GM18870 (cell line): ENCODE measurements at regions not wholly inside any gene's neighbourhood (a gene's known extent, or its start where the extent isn't known, plus 50 kb on each side); places are given as distances from the start of the nearest gene placed in this dataset.

Experiments used
- ATAC-seq: cut with Tn5 transposase; IDR thresholded peaks from one replicate; pipeline ENCODE4 v1.9.1; 2021; ENCODE audit warnings: moderate library complexity; ENCODE audit not compliant: unreplicated experiment

GRCh38 chr4:137212601-137213000 lies 319.7 kb downstream of the PCDH18 start:
- ATAC-seq = no peak

DNA sequence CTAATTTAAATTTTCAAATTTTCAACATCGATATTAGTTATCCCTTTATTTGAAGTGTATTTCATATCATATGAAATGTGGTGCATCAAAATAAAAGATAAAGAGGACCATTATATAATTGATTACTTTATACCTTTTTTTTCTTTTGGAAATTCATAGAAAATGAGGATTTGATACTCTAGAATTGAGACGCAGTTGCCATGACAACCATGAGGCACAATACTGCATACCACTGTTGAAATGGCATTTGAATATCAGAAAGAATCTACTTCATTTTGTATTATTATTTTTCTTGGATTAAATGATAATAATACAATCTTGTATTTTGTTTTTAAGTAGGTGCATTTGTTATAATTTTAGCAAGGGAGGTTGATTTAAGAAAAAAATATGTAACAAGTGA lies 323.1 kb downstream of the PCDH18 start:
- no peak for ATAC-seq

GRCh38 chr4:137206781-137207180 lies 325.5 kb downstream of the PCDH18 start:
- no peak for ATAC-seq

DNA sequence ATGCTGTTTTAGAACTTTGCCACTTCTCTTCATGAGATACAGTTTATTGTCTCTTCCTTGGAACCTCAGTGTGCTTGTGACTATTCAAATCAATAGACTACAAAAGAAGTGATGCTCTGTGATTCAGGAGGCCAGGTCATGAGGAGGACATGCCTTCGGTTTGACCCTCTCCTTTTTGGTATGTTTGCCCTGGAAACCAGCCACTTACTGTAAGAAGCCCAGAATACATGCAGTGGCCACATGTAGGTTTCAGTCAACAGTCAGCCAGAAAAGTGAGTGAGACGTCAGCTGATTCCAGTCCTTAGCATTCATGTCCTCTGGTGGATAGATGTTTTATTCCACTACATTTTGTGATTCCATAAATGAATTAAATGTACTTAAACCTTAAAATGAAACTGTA lies 328.7 kb downstream of the PCDH18 start:
- ATAC-seq = no peak

GRCh38 chr4:137200322-137200721 lies 332.0 kb downstream of the PCDH18 start:
- ATAC-seq = no peak

DNA sequence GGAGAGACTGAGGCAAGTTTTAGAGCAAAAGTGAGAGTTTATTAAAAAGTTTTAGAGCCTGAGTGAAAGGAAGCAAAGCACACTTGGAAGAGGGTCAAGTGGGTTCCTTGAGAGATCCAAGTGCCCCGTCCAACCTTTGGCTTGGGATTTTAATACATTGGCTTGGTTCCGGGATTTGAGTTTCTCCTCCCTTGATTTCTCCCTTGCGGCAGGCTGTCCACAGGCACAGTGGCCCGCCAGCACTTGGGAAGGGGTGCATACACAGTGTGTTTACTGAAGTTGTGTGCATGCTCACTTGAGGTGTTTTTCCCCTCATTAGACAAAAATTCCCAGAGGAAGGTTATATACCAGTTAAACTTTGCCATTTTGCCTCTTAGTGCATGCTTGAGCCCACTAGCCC lies 333.5 kb downstream of the PCDH18 start:
- no peak for ATAC-seq

DNA sequence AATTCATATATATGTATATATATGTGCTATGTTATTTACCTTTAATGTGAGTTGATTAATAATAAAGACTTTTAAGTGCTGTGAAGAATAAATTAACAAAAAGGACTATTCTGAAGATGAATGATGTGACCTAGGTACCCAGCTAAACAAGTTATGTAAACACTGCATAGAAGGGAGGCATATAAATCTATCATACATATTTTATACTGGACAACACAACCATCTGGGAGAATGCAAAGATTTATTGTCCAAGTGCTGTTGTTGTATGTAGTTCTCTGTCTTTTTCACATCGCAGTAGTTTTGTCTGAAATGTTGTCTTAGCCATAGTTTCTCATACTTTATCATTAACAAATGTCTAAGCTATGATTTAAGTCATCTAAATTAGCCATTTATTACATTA lies 337.6 kb downstream of the PCDH18 start:
- ATAC-seq = no peak

- no peak for ATAC-seq
These were observed 338.7 kb downstream of the PCDH18 start for GRCh38 chr4:137193564-137193963.

DNA sequence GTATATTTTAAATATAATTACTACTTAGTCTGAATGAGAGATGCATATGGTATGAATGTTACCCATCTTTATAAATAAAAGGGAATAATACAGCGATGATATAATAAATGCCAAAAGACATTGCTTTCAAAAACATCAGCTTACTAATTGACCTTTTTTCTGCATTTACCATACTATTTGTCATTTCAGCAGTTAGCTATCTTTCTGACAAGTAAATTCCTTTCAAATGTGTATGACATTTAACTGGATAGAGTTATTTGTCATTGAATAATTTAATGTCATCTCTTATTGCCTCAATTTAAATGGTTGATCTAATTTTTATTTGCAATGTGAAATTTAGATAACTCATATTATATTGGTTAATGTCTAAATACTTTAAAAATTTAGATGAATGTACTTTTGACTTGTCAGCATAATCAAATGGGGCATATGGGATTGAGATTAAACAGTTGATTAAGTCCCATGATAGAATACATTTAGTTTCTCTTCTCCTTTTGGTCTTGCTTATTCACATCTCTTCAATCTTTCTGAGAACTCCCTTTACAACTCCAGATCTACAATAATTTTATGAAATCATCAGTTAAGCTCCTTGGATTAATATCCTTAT lies 350.9 kb downstream of the PCDH18 start:
- ATAC-seq = no peak

DNA sequence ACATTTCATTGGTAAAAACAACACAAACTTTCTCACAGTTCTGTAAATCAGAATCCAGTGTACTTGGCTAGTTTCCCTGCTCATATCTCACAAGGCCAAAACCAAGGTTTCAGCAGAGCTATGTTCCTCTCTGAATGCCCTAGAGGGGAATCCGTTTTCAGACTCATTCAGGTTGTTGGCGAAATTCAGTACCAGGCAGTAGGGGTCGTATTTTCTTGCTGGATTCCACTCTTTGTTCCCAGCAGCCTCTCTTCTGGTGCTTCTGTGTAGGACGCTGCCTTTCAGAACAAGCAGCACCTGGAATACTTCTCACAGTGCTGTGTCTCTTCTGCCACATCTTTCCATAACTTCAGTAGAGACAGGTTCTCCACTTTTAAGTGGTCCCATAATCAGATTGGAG lies 351.9 kb downstream of the PCDH18 start:
- ATAC-seq = no peak

- no peak for ATAC-seq
These were observed 375.5 kb downstream of the PCDH18 start for GRCh38 chr4:137156807-137157206.

DNA sequence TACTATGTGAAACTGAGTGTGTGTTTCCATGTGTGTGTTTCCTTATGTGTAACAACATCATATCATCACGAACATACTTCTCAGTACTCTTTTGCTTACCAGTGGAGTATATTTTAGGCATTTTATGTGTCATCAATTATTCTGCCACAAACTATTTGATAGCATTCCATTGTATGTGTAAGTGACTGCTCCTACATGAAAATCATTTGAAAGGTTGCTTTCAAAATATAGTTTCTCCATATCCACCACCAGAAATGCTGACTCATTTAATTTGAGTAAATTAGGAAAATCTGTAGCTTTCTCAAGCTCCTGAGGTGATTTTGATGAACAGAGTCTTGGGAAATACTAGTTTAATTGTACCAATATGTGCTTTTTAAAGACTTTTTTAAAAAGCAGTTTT lies 376.2 kb downstream of the PCDH18 start:
- no peak for ATAC-seq

- no peak for ATAC-seq
These were observed 401.1 kb downstream of the PCDH18 start for GRCh38 chr4:137131201-137131600.

GRCh38 chr4:137129845-137130244 lies 402.4 kb downstream of the PCDH18 start:
- ATAC-seq = no peak

DNA sequence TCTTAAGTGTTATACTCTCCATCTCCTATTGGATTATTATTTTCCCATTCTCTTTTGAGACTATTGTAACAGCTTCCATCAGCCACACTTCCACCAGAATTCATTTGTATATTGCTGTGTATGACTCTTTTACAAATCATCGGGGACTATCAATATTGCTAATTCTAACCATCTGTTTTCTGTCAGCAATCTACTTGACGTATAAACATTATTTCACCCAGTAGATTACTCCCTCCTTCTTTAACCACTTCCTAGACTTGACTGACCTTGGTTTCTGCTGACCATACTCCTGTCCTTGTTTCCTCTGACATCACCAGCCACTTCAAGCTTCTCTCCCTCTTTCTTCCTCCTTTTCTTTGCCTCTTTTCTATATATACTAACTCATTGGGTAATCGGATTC lies 402.9 kb downstream of the PCDH18 start:
- no peak for ATAC-seq

DNA sequence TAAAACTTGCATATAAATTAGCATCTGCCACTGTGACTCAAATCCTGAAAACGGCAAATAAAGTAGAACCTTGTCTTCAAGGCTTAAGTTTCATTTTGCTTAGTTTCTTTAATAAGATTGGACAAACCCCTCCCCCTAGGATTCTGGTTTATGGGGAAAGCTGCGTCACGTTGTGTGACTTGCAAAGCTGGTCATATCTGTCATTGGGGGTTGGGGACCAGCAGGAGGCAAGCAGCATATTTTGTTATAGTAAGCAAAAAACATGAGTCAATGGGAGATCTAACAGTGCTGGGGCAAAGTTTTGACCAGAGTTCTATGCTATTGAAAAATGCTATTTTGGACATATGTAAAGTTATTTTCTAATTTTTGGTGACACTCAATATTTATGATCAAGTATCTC lies 407.3 kb downstream of the PCDH18 start:
- no peak for ATAC-seq

GRCh38 chr4:137124278-137124932 lies 407.9 kb downstream of the PCDH18 start:
- peak; percentile 94 for ATAC-seq

DNA sequence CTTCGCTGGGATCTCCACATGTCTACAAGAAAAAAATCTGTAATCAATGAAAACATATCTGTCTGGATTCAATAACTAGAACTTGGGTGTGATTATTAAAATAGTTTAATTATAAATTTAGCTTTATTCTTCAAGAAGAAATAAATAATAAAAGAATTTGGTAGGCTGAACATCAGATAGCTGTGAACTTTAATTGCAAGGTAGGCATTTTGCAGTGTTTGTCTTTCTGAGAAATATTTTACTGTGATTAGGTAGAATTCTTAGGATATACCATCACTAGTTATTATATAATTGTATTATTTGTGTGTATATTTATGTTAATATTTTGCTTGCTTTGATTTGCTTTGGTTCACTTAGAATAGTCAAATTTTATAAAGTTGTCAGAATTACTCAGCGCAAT lies 409.4 kb downstream of the PCDH18 start:
- no peak for ATAC-seq

GRCh38 chr4:137116144-137116543 lies 416.1 kb downstream of the PCDH18 start:
- ATAC-seq = no peak

DNA sequence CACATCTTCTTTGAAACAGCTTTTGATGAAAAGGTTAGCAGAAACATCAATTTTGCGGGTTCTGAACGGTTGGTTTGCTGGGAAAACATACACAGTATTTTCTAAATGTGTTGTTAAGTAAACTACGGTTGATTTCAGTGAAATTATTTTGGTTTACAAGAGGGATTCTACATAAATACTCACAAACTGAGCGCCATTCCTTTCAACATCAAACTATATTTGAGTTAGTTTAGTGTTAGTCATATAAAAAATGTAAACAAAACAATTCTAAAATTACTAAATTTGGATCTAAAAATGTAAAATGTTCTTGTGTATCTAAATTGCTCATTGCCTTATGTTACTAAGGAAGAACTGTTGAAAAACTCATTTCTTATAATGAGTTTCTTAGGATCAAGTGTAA lies 425.6 kb downstream of the PCDH18 start:
- no peak for ATAC-seq

DNA sequence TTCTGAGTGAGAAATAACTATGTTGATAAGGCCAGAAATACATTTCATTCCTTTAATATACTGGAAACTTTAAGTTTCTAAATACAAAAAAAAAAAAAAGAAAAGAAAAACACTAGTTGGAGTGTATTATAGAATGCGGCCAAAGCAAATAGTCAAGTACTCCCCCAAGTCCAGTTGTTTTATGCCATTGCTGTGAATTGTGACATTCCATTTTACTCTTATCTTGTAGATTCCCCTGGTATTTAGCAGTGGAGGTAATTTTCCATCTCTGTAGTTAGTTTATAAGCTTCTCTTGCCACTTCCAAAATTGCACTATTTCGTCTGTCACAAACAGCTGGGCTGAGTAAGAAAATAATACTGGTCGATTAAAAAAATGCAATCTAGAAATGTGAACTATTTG lies 426.0 kb downstream of the PCDH18 start:
- ATAC-seq = no peak

GRCh38 chr4:137090951-137091350 lies 441.3 kb downstream of the PCDH18 start:
- ATAC-seq = no peak

GRCh38 chr4:137083571-137084135 lies 448.6 kb downstream of the PCDH18 start:
- ATAC-seq = no peak
